HG03045 (cell line): ENCODE measurements at regions not wholly inside any gene's neighbourhood (a gene's known extent, or its start where the extent isn't known, plus 50 kb on each side); places are given as distances from the start of the nearest gene placed in this dataset.

Experiments used
- ATAC-seq: cut with Tn5 transposase; IDR thresholded peaks from one replicate; pipeline ENCODE4 v1.9.1; 2021; ENCODE audit warnings: mild to moderate bottlenecking, moderate library complexity; ENCODE audit not compliant: unreplicated experiment

DNA sequence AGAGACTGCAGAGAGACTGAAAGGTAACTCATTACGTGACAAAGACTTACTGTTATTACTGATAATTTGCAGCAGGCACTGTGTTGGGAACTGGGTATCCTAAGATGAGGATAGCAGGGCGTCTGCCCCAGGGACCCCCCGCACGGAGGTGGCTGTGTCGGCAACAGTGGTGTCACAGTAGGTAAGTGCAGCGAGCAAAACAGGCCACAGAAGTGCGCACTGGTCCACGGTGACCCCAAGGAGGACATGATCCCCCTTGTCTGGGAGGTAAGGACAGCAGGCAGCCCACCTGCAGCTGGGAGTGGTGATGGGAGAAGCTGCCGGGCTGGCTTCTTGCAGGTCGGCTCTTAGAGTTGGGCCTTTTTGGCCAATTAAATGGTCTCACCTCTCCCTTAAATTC lies 82.9 kb downstream of the FAM43A start:
- ATAC-seq: no peak

DNA sequence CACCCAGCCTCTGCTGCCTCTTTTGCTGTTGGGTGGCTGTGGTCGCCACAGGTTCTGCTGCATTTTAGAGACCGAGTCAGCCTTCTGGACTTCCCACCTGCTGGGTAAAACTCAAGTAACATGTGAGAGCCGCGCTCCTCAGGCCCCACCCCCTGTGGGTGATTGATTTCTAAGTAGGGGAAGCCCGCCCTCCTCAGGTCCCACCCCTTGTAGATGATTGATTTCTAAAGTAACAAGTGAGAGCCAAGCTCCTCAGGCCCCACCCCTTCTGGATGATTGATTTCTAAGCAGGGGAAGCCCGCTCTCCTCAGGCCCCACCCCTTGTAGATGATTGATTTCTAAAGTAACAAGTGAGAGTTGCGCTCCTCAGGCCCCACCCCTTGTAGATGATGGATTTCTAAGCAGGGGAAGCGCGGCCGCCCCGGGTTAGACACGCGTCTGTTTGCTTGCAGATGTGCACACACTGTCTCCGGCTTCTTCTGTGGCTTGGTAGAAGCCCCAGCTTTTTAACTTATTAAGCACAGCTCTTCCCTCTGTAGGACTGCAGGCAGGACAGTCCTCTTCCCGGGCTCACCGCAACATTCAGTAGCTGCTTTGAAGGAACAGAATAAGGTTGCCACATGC lies 83.4 kb downstream of the FAM43A start:
- ATAC-seq: peak; percentile 95

DNA sequence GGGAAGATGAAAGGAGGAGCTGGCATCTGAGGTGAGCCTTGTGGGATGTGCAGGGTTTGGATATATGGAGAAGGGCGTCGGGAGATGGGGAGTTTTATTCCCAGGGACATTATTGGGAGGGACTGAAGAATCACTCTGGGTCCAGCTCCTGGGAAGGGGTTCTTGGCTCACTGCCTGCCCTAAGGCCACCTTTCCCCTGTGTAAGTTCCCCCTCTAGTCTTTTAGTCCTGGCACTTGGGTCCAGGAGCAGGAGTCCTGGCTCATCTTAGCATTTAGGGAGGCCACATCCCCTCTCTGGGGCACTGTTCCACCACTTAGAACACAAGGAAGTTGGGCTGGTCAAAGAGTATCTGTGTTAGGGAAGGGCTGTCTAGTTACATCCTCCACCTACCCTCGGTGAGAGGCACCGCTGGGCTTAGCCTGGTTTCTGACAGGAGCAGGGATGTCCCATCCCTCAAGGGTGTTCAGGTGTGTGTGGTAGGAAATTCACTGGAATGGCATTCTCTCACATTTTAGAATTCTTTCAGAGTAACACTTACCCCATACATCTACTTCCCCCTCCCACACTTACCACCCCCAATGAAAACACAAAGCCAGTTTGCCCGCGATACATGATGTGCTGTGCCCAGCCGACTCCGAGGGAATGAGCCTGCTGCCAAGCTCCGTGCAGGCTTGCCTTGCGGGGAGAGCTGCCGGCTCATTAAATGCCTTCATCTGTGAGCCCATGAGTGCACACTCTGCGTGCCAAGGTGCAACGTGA lies 86.7 kb downstream of the FAM43A start:
- no peak for ATAC-seq

DNA sequence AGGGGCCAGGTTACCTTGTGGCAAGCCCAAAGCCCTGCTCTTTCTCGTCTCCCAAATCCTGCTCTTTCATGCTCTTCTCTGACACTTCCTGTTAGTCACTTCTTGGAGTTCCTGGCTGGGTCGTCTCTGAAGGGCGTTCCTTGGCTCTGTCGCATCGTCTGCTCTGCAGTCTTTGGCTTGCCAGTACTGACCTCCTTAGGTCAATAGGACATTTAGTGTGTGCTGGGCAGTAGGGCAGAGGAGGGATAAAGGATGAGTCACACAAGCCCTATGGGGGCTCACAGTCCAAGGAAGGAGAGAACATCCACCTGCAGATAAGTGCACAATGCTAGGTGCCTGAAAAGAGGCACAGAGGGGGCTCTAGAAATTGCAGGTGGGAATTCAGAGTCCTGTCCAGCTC lies 87.5 kb downstream of the FAM43A start:
- no peak for ATAC-seq

DNA sequence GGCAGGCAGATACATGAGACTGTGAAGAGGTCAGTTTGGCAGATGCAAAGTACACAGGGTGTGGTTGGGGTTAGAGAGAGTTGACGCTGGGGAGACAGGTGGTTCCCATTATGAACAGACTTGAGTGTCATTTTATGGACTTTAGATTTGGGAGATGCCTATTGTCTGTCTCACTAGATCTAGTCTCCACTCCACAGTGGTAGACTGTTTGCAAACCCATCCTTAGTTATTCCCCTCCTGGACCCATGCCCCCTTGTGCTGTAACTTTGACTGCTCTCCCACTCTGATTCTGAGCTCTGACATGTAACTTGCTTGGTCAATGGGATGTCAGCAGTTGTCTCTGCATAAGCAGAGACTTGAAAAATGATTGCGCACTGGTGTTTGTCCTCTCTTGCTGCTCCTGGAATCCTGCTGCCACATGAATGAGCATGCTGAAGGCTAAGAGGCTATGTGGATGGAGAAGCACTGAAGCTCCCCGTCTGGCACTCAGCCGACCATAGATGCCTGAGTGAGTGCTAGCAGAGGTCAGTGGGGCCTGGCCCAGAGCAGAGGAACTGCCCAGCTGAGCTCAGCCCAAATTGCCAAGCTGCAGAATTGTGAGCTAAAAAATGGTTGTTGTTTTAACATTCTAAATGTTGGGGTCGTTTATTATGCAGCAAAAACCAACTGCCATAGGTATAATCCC lies 88.2 kb downstream of the FAM43A start:
- ATAC-seq: no peak

DNA sequence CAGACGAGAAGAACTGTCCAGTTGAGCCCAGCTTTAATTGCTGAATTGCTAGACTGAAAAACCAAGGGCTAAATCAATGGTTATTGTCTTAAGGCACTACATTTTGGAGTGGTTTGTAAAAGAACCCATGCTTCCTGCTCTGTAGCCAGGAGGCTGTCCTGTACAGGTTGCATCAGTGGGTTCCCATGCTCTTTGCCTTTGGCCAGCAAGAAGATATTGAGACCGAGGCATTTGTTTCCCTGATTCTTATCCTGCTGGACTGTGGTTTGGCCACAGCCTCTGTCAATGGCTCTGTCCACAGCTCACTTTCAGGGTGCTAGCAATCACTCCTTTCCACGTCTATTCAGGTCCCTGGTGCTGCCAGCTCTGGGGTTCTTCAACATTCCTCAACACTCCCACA lies 89.6 kb downstream of the FAM43A start:
- no peak for ATAC-seq

DNA sequence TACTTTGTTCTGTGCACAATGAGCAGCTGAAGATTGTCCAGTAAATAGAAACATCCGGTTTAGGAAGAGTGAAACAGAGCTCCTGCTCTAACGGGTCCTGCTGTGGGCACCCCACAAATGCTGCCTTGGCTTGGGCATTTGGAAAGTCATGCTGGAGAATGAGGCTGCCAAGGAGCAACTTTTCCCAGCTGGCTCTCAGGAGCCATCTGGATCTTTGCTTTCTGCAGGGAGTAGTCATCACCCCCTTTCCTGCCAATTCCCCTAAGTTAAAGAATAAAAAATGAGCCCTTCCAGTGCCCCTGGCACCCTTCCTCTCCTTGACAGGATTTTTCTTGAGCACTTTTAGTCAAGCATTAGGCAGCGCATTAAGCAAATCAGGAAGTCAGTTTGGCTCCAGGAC lies 90.0 kb downstream of the FAM43A start:
- ATAC-seq: no peak

DNA sequence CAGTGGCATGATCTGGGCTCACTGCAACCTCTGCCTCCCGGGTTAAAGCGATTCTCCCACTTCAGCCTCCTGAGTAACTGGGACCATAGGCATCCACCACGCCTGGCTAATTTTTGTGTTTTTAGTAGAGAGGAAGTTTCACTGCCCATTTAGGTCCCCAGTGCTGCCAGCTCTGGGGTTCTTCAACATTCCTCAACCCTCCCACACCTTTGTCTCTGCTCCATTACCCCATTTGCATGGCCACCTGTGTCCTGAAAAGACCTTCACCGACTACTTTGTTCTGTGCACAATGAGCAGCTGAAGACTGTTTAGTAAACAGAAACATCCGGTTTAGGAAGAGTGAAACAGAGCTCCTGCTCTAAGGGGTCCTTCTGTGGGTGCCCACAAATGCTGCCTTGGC lies 92.0 kb downstream of the FAM43A start:
- ATAC-seq: no peak

DNA sequence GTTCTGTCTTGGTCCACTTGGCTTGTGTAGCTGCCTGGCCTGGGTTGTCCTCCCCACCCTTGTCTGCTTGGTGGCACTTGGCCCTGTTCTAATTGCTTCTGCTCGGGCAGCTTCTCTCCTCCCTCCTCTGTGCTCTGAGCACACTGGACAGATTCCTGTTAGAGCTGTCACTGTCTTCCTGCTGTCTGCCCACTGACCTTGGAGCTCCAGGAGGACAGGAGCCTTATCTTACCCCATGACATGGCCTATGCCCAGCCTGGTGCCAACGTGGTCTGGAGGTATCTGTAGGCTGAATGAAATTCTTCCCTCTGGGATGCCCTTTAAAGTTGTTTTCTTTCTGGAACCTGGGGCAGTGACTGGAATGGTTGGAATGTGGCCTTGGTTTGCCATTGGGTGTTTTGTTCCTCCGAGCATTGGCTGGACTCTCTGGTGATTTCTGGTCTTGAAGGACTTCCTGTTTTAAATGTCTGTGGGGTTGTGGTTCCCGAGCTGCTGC lies 94.1 kb downstream of the FAM43A start:
- no peak for ATAC-seq

DNA sequence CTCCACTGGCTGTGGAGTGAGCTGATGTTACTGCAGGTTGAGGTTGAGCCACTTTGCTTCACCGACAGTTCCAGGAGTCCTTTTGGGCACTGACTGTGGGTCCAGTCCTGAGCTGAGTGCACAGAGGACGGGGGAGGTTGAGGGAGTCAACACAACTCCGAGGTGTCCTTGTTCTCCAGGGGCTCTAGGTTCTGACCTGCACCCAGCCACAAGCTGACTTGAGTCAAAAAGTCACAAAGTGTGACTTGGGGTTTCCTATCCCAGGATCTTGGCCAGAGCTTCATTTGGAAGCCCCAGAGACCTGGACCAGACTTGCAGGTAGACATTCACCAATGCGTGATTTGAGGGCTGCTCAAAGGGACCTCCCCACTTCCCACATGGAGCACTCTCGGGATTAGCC lies 95.0 kb downstream of the FAM43A start:
- ATAC-seq: no peak

DNA sequence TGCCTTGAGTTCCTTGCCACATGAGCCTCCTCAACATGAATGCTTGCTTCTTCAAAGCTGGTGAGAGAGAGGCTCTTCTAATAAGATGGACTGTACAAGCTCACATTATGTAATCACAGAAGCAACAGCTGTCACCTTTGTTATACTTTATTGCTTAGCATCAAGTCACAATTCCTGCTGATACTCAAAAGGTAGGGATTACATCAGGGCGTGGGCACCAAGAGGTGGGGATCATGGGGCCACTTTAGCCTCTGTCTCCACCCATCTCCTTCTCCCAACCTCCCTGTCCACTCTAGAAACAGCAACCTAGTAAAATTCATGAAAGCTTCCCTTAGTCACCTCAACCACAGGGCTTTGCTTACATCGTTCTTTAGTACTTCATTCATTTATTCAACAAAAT lies 95.9 kb downstream of the FAM43A start:
- ATAC-seq: no peak

DNA sequence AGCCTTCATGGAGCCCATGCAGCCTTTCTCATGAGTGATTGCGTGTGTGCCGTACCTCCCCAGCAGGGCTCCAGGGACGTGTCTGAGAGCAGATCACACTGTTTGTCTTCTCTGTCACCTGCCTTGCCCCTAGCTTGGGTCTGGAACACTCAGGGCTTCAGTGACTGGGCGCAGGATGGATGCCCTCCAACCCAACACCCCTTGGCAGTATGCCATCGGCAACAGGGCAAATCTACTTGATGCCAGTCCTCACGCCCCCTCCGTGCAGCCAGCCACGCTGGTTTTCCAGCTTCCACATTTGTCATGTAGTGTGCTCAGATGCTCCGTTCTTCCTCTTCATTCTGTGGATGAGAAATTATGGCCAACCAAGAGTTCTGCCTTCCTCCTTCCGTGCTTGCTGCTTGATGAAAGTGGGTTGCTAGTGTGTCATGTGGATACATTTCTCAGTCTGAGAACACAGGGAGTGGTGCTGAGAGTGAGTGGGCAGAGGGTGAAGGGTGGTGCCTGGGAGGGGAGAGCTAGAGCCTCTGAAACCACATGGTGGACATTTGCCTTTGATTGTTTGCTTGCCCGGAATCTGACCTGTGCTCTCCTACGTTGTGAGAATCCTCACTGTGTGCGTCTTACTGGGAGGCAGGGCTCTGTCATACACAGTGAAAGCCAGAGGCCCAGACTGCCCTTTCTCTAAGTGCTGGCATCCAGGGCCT lies 97.2 kb downstream of the FAM43A start:
- ATAC-seq: no peak

DNA sequence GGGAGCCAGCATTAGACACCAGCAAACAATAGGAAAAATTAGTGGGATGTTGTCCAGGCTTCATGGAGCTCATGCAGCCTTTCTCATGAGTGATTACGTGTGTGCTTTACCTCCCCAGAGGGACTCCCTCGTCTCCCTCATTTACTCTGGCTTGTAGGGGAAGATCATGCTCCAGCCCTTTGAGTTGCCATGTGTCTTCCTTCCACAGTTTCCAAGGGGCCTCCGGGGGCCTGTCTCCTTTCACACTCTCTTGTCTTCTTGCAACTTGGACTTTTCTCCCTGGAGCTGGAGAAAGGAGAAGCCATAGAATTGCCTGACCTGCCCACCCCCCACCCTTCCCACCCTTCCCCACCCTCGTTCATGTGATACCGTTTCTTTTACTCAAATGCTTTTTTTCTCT lies 98.7 kb downstream of the FAM43A start:
- ATAC-seq: no peak

DNA sequence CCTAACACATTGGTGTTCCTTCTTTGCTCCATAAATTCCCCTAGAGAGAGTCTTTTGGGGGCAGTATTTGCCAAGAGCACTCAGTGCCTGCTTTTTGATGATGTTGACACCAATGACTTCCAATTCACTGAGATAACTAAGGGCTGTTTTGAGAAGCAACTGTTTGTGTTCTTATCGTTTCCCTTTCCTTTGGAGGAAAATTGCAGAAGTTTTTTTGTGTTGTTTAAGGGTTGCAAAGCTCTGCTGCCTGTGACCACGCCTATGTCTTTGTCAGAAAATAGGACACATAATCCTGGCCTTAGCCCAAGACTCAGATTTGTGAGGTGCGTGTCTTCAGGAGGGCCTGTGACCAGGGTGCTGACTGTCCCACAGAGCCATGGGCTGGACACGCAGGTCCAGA lies 99.6 kb downstream of the FAM43A start:
- ATAC-seq: no peak

DNA sequence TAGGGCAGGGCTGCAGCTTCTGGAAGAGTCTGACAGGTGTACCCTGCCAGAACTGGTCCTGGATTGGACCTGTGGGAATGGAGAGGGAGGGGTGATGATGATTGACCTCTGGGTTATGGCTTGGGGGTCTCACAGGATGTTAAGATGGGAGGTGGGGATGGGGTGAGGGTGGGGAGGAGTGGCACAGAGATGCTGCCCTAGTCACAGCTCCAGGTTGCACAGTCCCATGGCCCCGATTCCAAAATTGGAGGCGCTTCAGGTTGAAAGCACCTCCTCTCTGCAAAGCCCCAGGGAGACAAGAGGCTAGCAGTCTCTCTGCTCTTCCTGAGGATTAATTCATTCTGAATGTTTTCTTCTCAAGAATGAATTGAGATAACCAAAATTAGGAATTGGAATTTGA lies 101.4 kb downstream of the FAM43A start:
- no peak for ATAC-seq

DNA sequence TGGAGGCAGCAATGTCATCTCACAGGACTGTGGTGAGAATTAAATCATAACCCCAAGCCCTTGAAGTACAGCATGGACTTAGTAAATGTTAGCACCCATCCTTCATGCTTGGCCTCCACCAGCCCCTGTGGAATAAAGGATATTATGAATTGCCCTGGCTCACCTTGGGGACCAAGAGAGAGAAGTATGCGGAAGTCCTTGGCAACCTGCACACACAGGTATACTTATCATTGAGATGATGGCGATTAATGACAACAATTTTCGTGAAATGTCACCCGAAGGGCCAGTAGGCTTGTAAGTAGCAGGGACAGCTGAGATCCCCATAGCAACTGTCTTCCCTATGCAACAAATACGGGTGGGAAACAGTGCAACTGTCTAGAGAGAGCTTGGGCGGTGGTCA lies 102.0 kb downstream of the FAM43A start:
- no peak for ATAC-seq

DNA sequence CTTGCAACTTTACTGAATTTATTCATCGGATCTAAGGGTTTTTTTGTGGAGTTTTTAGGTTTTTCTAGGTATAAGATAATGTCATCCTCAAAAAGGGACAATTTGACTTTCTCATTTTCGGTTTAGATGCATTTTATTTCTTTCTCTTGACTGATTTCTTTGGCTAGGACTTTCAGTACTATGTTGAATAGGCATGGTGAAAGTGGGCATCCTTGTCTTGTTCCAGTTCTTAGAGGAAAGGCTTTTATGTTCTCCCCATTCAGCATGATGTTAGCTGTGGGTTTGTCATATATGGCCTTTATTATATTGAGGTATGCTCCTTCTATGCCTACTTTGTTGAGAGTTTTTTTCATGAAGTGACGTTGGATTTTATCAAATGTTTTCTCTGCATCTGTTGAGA lies 106.7 kb downstream of the FAM43A start:
- no peak for ATAC-seq

DNA sequence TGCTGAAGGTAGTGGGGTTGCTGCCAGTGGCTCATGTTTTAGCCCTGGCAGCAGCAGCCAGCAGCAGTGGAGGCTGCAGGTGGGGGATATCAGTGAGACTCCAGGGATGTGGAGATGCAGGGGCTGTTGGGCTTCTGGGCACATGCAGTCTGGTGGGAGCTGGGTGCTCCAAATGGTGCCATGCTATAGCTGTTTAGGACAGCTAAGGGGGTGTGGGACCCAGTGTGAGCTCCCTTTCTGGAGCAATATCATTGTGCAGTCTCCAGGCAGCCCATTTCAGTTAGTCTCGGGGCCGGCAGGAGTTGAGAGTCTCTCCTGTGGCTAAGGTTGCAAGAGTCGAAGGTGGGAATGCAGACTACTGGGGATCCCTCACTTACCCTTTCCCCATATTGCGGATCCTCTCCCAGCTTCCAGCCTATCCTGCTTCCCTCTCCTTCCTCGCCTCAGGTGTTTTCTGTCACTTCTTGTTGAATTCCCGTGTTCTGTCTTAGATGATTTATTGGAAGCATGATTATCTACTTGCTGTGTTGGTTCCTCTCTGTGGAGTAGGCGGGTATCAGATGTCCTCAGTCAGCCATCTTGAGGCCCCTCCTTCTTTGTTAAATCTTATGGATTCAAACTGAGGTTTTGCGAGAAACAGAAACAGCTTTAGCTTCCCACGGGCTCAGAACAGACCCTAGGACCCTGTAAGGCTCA lies 112.0 kb downstream of the FAM43A start:
- no peak for ATAC-seq

DNA sequence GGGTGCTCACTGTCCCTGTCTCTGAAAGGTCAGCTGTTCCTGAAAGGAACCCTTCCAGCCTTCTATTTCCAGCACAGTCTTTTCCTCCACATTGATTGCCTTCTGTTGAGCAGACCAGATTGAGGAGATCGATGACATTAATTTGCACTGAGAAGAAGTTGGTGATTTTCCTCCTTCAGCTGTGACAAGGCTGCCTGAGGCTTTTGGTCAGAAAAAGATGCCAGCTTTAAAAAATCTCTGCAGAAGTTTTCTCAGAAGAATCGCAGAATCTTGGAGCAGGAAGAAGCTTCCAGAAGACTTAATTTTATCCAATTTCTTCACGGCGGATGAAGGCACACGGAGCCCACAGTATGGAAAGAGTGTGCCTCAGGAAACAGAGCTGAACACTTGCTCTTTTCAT lies 112.8 kb downstream of the FAM43A start:
- ATAC-seq: no peak

DNA sequence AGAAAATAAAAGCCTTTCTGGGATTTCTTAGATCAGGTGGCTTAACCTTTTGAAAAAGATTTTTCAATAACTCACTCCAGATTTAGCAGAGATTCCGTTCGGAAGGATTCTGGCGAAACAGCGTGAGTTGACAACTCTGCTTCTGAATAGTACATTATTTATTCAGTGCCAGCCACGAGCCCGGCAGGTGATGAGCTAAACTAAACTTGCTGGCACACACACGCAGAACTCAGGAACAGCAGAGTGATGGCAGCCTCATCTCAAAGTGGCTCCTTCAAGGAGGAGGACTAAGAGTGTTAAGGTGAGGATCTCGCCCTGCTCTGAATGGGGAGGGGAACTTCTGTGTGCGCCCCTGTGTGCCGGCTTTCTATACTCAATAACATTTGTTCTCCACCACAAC lies 114.3 kb downstream of the FAM43A start:
- no peak for ATAC-seq
